ENCODE measurements at regions not wholly inside any gene's neighbourhood (a gene's known extent, or its start where the extent isn't known, plus 50 kb on each side); places are given as distances from the start of the nearest gene placed in this dataset.

- no peak for TF ChIP-seq CHD7 (IDR thresholded peaks at IDR 0.05; ENCODE audit: insufficient replicate concordance, low read length)
Observed at GRCh38 chr18:57891707-57892391, 88.7 kb upstream of the ATP8B1 start (continued).
